ENCODE measurements at regions not wholly inside any gene's neighbourhood (a gene's known extent, or its start where the extent isn't known, plus 50 kb on each side); places are given as distances from the start of the nearest gene placed in this dataset.

DNA sequence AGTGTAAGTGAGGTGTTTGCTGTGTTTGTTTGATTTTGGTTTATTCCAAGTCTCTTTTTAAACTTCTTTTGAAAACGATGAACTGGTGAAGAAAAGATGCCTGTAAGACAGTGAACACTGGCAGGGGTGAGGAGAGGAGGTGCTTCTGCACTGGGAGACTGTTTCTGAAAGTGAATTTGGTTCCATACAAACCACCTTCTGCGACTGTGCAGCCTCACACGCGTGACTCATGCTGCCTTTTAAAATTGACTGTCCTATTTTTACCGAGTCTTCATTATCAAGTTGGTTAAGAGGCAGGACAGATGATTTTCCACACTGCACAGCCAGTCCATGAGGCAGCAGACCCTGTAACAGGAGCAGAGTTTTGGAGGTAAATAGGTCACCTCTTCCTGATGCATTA lies 340.6 kb downstream of the MTRR start:
- Histone ChIP-seq H3K9ac (ENCODE audit: low read length) (no peak overlapping the region), H3K4me3 (ENCODE audit: low read length) (no peak overlapping the region), H3K9me3 (ENCODE audit: control insufficient read depth, low read length) (no peaks in the 10 kb centered on the region), H3K36me3 (ENCODE audit: control insufficient read depth, insufficient read depth, low read length, severe bottlenecking) (no peaks in the 10 kb centered on the region), H3K4me1 (ENCODE audit: control insufficient read depth, insufficient read depth, low read length) (no peaks in the 10 kb centered on the region), H3K27me3 (replicated peaks; ENCODE audit: control insufficient read depth, insufficient read depth, low read length) (no peaks in the 10 kb centered on the region)
- DNase-seq (ENCODE audit: low read depth) = no peak

DNA sequence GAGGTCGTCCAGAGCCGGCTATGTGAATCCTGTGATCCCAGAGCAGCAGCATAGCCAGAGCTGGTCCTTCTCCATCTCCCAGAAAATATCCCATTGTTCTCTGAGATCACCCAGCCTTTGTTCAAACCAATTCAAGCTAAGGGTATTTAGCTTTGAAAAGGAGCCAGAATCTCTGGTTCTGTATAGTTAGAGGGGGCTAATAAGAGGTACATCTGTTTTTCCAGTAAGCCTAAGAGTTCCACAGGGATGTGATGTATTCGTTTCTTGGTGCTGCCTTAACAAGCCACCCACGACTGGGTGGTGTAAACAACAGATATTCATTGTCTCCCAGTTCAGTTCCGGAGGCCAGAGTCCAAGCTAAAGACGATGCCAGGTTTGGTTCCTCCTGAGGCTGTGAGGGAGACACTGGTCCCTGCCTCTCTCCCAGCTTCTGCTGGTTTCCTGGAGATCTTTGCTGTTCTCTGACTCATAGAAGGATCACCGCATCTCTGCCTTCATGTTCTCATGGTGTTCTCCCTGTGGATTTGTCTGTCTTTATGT lies 344.8 kb downstream of the MTRR start:
- Histone ChIP-seq H3K9me3 (ENCODE audit: control insufficient read depth, low read length) (no peaks in the 10 kb centered on the region), H3K27me3 (replicated peaks; ENCODE audit: control insufficient read depth, insufficient read depth, low read length) (no peaks in the 10 kb centered on the region), H3K4me1 (ENCODE audit: control insufficient read depth, insufficient read depth, low read length) (no peaks in the 10 kb centered on the region), H3K36me3 (ENCODE audit: control insufficient read depth, insufficient read depth, low read length, severe bottlenecking) (no peaks in the 10 kb centered on the region), H3K4me3 (ENCODE audit: low read length) (no peak overlapping the region), H3K9ac (ENCODE audit: low read length) (no peak overlapping the region)
- no peak for DNase-seq (ENCODE audit: low read depth)

DNA sequence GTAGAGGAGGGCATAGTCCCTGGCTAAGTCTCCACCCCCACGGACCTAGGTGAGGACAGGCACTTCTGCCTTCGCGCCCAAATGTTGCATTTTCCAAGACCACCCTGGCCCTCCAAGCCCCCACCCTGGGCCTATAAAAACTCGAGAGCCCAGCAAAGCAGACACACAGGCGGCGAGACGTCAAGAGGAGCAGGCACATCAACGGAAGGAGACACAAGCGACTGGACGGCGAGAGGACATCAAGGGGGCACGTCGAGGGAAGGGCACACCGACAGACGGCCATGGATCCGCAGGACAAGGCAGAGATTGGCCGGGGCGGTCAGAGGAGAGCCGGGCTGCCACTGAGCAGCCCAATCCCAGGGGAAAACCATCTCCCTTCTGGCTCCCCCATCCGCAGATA lies 348.0 kb downstream of the MTRR start:
- no peak for DNase-seq (ENCODE audit: low read depth)

DNA sequence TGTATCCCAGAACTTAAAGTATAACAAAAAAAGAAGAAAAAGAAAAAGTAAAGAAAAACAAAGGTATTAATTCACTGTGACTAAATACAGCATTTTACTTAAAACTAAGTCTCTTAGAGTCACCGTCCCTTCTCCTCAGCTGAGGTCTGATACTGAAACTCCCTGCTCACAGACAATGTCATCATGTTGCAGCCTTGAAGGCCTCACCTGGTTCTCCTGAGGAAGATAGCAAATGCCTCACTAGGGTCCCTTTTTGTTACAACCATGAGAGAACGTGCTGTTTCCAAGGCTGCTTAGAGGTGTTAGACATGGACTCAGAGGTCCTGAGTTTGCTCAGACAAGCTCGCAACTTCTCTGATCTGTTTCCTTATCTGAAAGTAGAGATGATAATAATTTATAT lies 357.2 kb downstream of the MTRR start:
- DNase-seq (ENCODE audit: low read depth) = no peak
- Histone ChIP-seq H3K27me3 (replicated peaks; ENCODE audit: control insufficient read depth, insufficient read depth, low read length) (no peaks in the 10 kb centered on the region), H3K36me3 (ENCODE audit: control insufficient read depth, insufficient read depth, low read length, severe bottlenecking) (no peaks in the 10 kb centered on the region), H3K4me3 (ENCODE audit: low read length) (no peak overlapping the region), H3K9me3 (ENCODE audit: control insufficient read depth, low read length) (no peaks in the 10 kb centered on the region), H3K9ac (ENCODE audit: low read length) (no peak overlapping the region), H3K4me1 (ENCODE audit: control insufficient read depth, insufficient read depth, low read length) (no peaks in the 10 kb centered on the region)

More for the DNA sequence above, 348.0 kb downstream of the MTRR start:
- Histone ChIP-seq H3K4me3 (ENCODE audit: low read length) (no peak overlapping the region), H3K27me3 (replicated peaks; ENCODE audit: control insufficient read depth, insufficient read depth, low read length) (no peaks in the 10 kb centered on the region), H3K9me3 (ENCODE audit: control insufficient read depth, low read length) (no peaks in the 10 kb centered on the region), H3K9ac (ENCODE audit: low read length) (no peak overlapping the region), H3K4me1 (ENCODE audit: control insufficient read depth, insufficient read depth, low read length) (no peaks in the 10 kb centered on the region), H3K36me3 (ENCODE audit: control insufficient read depth, insufficient read depth, low read length, severe bottlenecking) (no peaks in the 10 kb centered on the region)

DNA sequence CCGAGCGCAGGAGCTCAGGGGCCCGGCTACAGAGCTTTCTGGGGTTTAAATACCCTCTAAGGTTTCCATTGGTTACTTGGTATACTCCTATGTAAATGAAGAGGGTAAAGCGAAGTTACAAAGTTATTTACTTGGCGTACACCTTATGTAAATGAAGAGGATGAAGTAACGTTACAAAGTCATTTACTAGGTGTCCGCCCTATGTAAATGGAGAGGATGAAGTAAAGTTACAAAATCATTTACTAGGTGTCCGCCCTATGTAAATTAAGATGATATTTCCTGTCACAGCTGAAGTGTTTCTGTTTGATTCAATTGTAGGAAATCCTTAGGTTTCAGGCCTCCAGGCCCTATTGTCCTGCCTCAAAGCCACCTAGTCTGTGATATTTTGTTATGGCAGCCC lies 358.2 kb downstream of the MTRR start:
- Histone ChIP-seq H3K36me3 (ENCODE audit: control insufficient read depth, insufficient read depth, low read length, severe bottlenecking) (no peaks in the 10 kb centered on the region), H3K4me3 (ENCODE audit: low read length) (no peak overlapping the region), H3K4me1 (ENCODE audit: control insufficient read depth, insufficient read depth, low read length) (no peaks in the 10 kb centered on the region), H3K9me3 (ENCODE audit: control insufficient read depth, low read length) (no peaks in the 10 kb centered on the region), H3K27me3 (replicated peaks; ENCODE audit: control insufficient read depth, insufficient read depth, low read length) (no peaks in the 10 kb centered on the region), H3K9ac (ENCODE audit: low read length) (no peak overlapping the region)
- no peak for DNase-seq (ENCODE audit: low read depth)

DNA sequence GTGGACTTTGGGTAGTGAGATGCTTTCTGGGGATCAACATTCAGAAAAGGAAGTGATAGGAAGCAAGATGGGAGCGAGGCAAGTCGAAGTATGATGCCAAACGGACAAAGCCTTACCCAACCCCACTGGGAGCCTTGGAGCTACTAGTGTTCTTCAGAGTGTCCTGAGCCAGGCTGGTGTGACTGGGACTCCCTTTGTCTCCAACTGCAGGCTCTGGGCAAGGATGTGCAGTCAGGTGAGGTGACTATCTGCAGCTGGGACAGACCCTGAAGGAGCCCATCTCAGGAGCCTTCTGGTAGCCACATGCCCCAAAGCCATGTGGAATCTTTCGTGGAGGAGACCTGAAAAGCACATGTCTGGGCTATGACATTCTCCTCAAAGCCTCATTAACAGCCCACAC lies 360.6 kb downstream of the MTRR start:
- no peaks in the 10 kb centered on the region for H3K27me3 ChIP-seq (replicated peaks; ENCODE audit: control insufficient read depth, insufficient read depth, low read length)
- H3K9me3 ChIP-seq (ENCODE audit: control insufficient read depth, low read length) = no peaks in the 10 kb centered on the region
- no peak for DNase-seq (ENCODE audit: low read depth)
- H3K4me3 ChIP-seq (ENCODE audit: low read length) = no peak overlapping the region
- no peak overlapping the region for H3K9ac ChIP-seq (ENCODE audit: low read length)
- no peaks in the 10 kb centered on the region for H3K4me1 ChIP-seq (ENCODE audit: control insufficient read depth, insufficient read depth, low read length)
- no peaks in the 10 kb centered on the region for H3K36me3 ChIP-seq (ENCODE audit: control insufficient read depth, insufficient read depth, low read length, severe bottlenecking)

DNA sequence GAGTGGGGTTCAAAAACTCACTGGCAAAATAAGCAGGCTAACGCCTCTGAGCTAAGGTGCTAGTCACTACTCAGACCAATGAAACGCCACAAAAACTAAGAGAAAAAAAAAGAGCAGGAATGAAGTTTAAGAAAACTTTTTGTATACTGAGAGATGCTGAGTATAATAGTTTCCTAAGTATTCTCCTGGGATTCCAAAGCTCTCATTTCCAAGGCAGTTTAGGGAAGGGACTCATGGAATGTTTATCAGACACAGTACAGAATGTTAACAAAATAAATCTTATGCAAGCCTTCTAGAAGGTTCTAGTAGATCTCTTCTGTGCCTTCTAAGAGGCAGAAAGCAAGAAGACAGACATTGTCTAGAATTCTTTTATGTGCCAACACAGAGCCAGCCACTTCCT lies 361.9 kb downstream of the MTRR start:
- Histone ChIP-seq H3K36me3 (ENCODE audit: control insufficient read depth, insufficient read depth, low read length, severe bottlenecking) (no peaks in the 10 kb centered on the region), H3K4me1 (ENCODE audit: control insufficient read depth, insufficient read depth, low read length) (no peaks in the 10 kb centered on the region), H3K27me3 (replicated peaks; ENCODE audit: control insufficient read depth, insufficient read depth, low read length) (no peaks in the 10 kb centered on the region), H3K4me3 (ENCODE audit: low read length) (no peak overlapping the region), H3K9me3 (ENCODE audit: control insufficient read depth, low read length) (no peaks in the 10 kb centered on the region), H3K9ac (ENCODE audit: low read length) (no peak overlapping the region)
- DNase-seq (ENCODE audit: low read depth) = no peak

DNA sequence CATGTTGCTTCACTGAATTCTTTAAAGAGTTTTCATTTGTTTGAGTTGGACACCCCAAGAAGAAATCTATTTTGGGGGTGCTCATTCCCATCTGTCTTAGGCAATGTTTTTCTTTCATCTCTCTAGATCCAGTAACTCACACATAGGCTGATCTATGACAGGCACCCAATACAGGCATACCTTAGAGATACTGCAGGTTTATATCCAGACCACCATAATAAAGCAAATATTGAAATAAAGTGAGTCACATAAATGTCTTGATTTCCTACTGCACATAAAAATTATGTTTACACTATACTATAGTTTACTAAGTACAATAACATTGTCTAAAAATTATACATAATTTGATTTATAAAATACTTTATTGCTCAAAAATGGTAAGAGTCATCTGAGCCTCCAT lies 364.5 kb downstream of the MTRR start:
- no peaks in the 10 kb centered on the region for H3K27me3 ChIP-seq (replicated peaks; ENCODE audit: control insufficient read depth, insufficient read depth, low read length)
- H3K4me1 ChIP-seq (ENCODE audit: control insufficient read depth, insufficient read depth, low read length) = no peaks in the 10 kb centered on the region
- no peak overlapping the region for H3K9ac ChIP-seq (ENCODE audit: low read length)
- H3K36me3 ChIP-seq (ENCODE audit: control insufficient read depth, insufficient read depth, low read length, severe bottlenecking) = no peaks in the 10 kb centered on the region
- DNase-seq (ENCODE audit: low read depth) = no peak
- no peaks in the 10 kb centered on the region for H3K9me3 ChIP-seq (ENCODE audit: control insufficient read depth, low read length)
- no peak overlapping the region for H3K4me3 ChIP-seq (ENCODE audit: low read length)

DNA sequence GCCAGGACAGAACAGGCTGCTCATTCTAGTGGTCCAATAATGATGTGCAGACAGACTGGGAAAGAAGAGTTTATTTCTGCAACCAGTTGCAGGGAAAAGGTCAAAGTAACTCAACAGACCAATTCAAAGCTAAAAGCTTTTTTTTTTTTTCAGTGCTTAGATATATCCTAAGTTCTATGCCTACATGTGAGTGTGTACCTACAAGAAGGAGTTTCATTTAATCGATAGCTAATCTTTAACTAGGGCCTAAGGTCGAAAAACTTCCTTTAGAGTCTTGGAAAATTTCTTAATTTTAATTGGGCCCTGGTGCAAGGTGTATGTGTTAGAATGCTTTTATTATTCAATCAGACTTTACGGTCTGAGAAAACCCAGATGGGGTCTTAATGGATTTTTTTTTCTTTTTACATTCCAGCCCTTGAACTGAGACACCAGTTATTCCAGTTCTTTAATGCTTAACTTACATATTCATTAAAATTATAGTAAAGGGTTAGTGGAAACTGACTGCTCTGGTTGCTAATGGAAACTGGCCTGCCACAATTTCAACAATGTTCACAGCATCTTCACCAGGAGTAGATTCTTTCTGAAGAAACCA lies 365.3 kb downstream of the MTRR start:
- Histone ChIP-seq H3K27me3 (replicated peaks; ENCODE audit: control insufficient read depth, insufficient read depth, low read length) (no peaks in the 10 kb centered on the region), H3K4me3 (ENCODE audit: low read length) (no peak overlapping the region), H3K4me1 (ENCODE audit: control insufficient read depth, insufficient read depth, low read length) (no peaks in the 10 kb centered on the region), H3K9me3 (ENCODE audit: control insufficient read depth, low read length) (no peaks in the 10 kb centered on the region), H3K36me3 (ENCODE audit: control insufficient read depth, insufficient read depth, low read length, severe bottlenecking) (no peaks in the 10 kb centered on the region), H3K9ac (ENCODE audit: low read length) (no peak overlapping the region)
- no peak for DNase-seq (ENCODE audit: low read depth)

DNA sequence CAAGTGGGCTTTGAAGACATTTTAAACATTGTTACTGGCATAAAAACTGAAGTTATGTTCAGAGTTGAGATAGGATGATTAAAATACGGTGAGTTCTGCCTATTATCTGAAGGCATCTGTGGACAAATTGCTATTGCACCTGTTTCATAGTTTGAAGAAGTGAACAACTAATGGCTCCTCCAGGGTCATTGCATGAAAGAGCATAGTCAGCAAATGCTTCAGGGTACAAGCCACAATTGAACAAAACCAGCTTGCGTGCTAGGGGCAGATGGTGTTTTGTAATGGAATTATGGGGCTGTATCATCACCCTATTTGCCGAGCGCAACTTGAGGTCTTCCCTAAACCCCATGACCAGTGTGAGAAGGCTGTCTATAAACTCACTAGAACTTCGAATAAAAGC lies 369.1 kb downstream of the MTRR start:
- H3K9me3 ChIP-seq (ENCODE audit: control insufficient read depth, low read length) = no peaks in the 10 kb centered on the region

DNA sequence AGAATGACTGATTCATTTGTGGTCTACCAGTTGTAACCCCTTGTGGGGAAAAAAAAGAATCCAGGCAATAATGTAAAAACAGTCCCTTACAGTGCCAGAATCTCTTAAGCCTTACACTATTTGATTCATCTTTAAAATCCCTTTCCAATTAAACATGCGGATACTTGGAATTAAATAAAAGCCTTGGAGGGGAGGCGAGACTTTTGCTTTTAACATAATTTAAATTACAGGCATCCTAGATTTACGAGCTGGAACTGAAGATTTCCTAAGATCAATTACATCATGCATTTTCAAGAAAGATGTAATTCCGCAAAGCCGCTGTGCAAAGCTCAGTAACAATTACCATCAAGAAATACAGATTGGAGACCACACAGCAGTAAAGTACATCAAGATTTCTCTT lies 370.2 kb downstream of the MTRR start:
- Histone ChIP-seq H3K9ac (ENCODE audit: low read length) (no peak overlapping the region), H3K36me3 (ENCODE audit: control insufficient read depth, insufficient read depth, low read length, severe bottlenecking) (no peaks in the 10 kb centered on the region), H3K4me1 (ENCODE audit: control insufficient read depth, insufficient read depth, low read length) (no peaks in the 10 kb centered on the region), H3K4me3 (ENCODE audit: low read length) (no peak overlapping the region), H3K27me3 (replicated peaks; ENCODE audit: control insufficient read depth, insufficient read depth, low read length) (peaks cover 4% of the 10 kb centered on the region), H3K9me3 (ENCODE audit: control insufficient read depth, low read length) (no peaks in the 10 kb centered on the region)
- DNase-seq (ENCODE audit: low read depth) = no peak

More for the DNA sequence above, 369.1 kb downstream of the MTRR start:
- peaks cover 4% of the 10 kb centered on the region for H3K27me3 ChIP-seq (replicated peaks; ENCODE audit: control insufficient read depth, insufficient read depth, low read length)
- no peaks in the 10 kb centered on the region for H3K4me1 ChIP-seq (ENCODE audit: control insufficient read depth, insufficient read depth, low read length)
- no peaks in the 10 kb centered on the region for H3K36me3 ChIP-seq (ENCODE audit: control insufficient read depth, insufficient read depth, low read length, severe bottlenecking)
- DNase-seq (ENCODE audit: low read depth) = no peak
- no peak overlapping the region for H3K4me3 ChIP-seq (ENCODE audit: low read length)
- H3K9ac ChIP-seq (ENCODE audit: low read length) = no peak overlapping the region

DNA sequence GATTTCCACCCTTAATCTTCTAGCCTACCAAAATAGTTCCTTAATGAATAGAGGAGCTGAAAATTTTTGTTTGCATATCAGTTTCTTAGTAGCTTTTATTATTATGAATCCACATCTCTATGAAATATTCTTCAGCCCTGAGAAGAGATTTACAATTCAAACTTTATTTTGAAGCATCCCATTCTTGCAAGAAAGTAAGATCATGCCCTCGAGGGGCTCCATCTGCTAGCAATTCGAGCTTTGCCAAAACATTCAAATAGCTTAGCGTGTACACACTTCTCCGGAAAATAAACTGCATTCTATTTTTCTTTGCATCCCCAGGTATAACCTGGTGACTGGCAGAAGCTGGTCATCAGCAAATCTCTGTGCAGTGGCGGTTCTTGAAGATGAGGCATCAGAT lies 370.7 kb downstream of the MTRR start:
- Histone ChIP-seq H3K36me3 (ENCODE audit: control insufficient read depth, insufficient read depth, low read length, severe bottlenecking) (no peaks in the 10 kb centered on the region), H3K4me3 (ENCODE audit: low read length) (no peak overlapping the region), H3K27me3 (replicated peaks; ENCODE audit: control insufficient read depth, insufficient read depth, low read length) (peaks cover 4% of the 10 kb centered on the region), H3K4me1 (ENCODE audit: control insufficient read depth, insufficient read depth, low read length) (no peaks in the 10 kb centered on the region), H3K9ac (ENCODE audit: low read length) (no peak overlapping the region), H3K9me3 (ENCODE audit: control insufficient read depth, low read length) (peaks cover 2% of the 10 kb centered on the region)
- no peak for DNase-seq (ENCODE audit: low read depth)
